ACHN (cell line): ENCODE measurements at regions not wholly inside any gene's neighbourhood (a gene's known extent, or its start where the extent isn't known, plus 50 kb on each side); places are given as distances from the start of the nearest gene placed in this dataset.

Experiments used
- DNase-seq: peaks from one replicate; pipeline ENCODE4 v3.0.0-alpha.2; 2015
- in situ Hi-C: cut with HindIII; loops from 2 replicates; pipeline ENCODE4 v1.10.0; 2017; ENCODE audit warnings: low sequenced_read_pairs, low pct_ligation_motif_present, low pct_unique_long_range_greater_than_20kb

- in situ Hi-C loops, result no loop called here
- DNase-seq, result no peak
These were observed 191.5 kb downstream of the HS3ST3A1 start for GRCh38 chr17:13410214-13410613.

- in situ Hi-C loops, result no loop called here
- DNase-seq, result no peak
These were observed 192.3 kb downstream of the HS3ST3A1 start for GRCh38 chr17:13409455-13409854.

- in situ Hi-C loops, result no loop called here
- DNase-seq, result peak; percentile 15
These were observed 194.3 kb downstream of the HS3ST3A1 start for GRCh38 chr17:13407381-13407780.

- DNase-seq, result no peak
- in situ Hi-C loops, result no loop called here
These were observed 195.9 kb downstream of the HS3ST3A1 start for GRCh38 chr17:13405807-13406206.

GRCh38 chr17:13405080-13405479 is 196.6 kb downstream of the HS3ST3A1 start:
- in situ Hi-C loops, result no loop called here
- DNase-seq, result no peak

GRCh38 chr17:13403982-13404946 is 197.5 kb downstream of the HS3ST3A1 start:
- in situ Hi-C loops, result no loop called here

GRCh38 chr17:13400491-13400890 is 201.2 kb downstream of the HS3ST3A1 start:
- in situ Hi-C loops, result no loop called here
- no peak for DNase-seq

More at GRCh38 chr17:13403982-13404946, 197.5 kb downstream of the HS3ST3A1 start:
- no peak for DNase-seq

GRCh38 chr17:13398853-13399252 is 202.9 kb downstream of the HS3ST3A1 start:
- no peak for DNase-seq
- in situ Hi-C loops, result no loop called here

GRCh38 chr17:13398091-13398490 is 203.6 kb downstream of the HS3ST3A1 start:
- no peak for DNase-seq
- in situ Hi-C loops, result no loop called here

GRCh38 chr17:13395862-13396261 is 205.9 kb downstream of the HS3ST3A1 start:
- in situ Hi-C loops, result no loop called here
- DNase-seq, result no peak

GRCh38 chr17:13395346-13395745 is 206.4 kb downstream of the HS3ST3A1 start:
- in situ Hi-C loops, result no loop called here

GRCh38 chr17:13393841-13394710 is 207.7 kb downstream of the HS3ST3A1 start:
- no peak for DNase-seq
- in situ Hi-C loops, result no loop called here

More at GRCh38 chr17:13395346-13395745, 206.4 kb downstream of the HS3ST3A1 start:
- no peak for DNase-seq

GRCh38 chr17:13387952-13388351 is 213.8 kb downstream of the HS3ST3A1 start:
- DNase-seq, result no peak
- in situ Hi-C loops, result no loop called here

- in situ Hi-C loops, result no loop called here
- DNase-seq, result no peak
These were observed 214.5 kb downstream of the HS3ST3A1 start for GRCh38 chr17:13387236-13387635.

- in situ Hi-C loops, result no loop called here
- DNase-seq, result no peak
These were observed 216.2 kb downstream of the HS3ST3A1 start for GRCh38 chr17:13385481-13385911.

GRCh38 chr17:13384626-13385025 is 217.1 kb downstream of the HS3ST3A1 start:
- no peak for DNase-seq
- in situ Hi-C loops, result no loop called here

GRCh38 chr17:13378361-13378760 is 223.4 kb downstream of the HS3ST3A1 start:
- in situ Hi-C loops, result no loop called here
- DNase-seq, result no peak

- in situ Hi-C loops, result no loop called here
- DNase-seq, result no peak
These were observed 227.3 kb downstream of the HS3ST3A1 start for GRCh38 chr17:13374203-13375143.
